A549 (cell line): ENCODE measurements at regions not wholly inside any gene's neighbourhood (a gene's known extent, or its start where the extent isn't known, plus 50 kb on each side); places are given as distances from the start of the nearest gene placed in this dataset.

Source experiments
- ATAC-seq, 2 experiments: fragments of 200-7000 bp in 1 of 2; fragments of >200 bp in 1 of 2; cut with Nextera tagmentation in 1 of 2; cut with Tn5 transposase in 1 of 2; 3 replicates each; pipeline versions ENCODE4 v1.8.0 to v1.9.1; 2018 to 2020; ENCODE audit warnings: mild to moderate bottlenecking in 1 of 2, moderate library complexity in 1 of 2
- CTCF ChIA-PET: fragments of 300-600 bp; sonication (Branson Sonifier 250); formaldehyde crosslinking; extraction: SDS; loops from one replicate; lab custom pipeline; 2021; ENCODE audit warnings: antibody characterized with exemption, inconsistent platforms; lab: Yijun Ruan, JAX
- POLR2A ChIA-PET: fragments of 350-600 bp; formaldehyde crosslinking; extraction: SDS; loops from one replicate; lab custom pipeline; 2021; ENCODE audit warnings: antibody characterized with exemption, inconsistent platforms; lab: Yijun Ruan, JAX
- DNase-seq, 2 experiments: peaks; one replicate each; pipeline versions ENCODE4 v3.0.0 to v3.0.0-alpha.2; 2011 to 2016; ENCODE audit warnings: low read depth in 1 of 2, low spot score in 1 of 2
- FAIRE-seq: peaks from 2 replicates; lab custom pipeline; 2011; peaks lifted over from hg19 to GRCh38; lab: Jason Lieb, UNC
- H3K27ac ChIP-seq, 2 experiments: fragments of >200 bp; sonication (Bioruptor Twin); formaldehyde crosslinking; 3 replicates each; pipeline ENCODE4 v1.5.1; 2016 to 2017
- H3K4me1 ChIP-seq: fragments of >200 bp; sonication (Bioruptor Twin); formaldehyde crosslinking; 3 replicates; pipeline ENCODE4 v1.6.1; 2016
- H3K4me2 ChIP-seq: fragments of >200 bp; sonication (Bioruptor Twin); formaldehyde crosslinking; 3 replicates; pipeline ENCODE4 v1.6.1; 2016
- H3K4me3 ChIP-seq: fragments of >200 bp; sonication (Bioruptor Twin); formaldehyde crosslinking; 3 replicates; pipeline ENCODE4 v1.5.1; 2016
- H3K9me3 ChIP-seq: fragments of >200 bp; sonication (Bioruptor Twin); formaldehyde crosslinking; 3 replicates; pipeline ENCODE4 v1.6.1; 2016
- BCL3 ChIP-seq: fragments of >200 bp; sonication (Bioruptor Twin); formaldehyde crosslinking; IDR thresholded peaks from 3 replicates; pipeline ENCODE4 v1.6.1; 2016
- BHLHE40 ChIP-seq: IDR thresholded peaks from 2 replicates; pipeline ENCODE4 v1.6.1; 2012; ENCODE audit warnings: low read depth, low read length, inconsistent platforms
- CHD4 ChIP-seq: fragments of 200-600 bp; sonication (generic); IDR thresholded peaks from 2 replicates; pipeline ENCODE4 v1.6.1; 2016; ENCODE audit warnings: antibody characterized with exemption, mild to moderate bottlenecking, borderline replicate concordance
- CTCF ChIP-seq: fragments of >200 bp; sonication (Bioruptor Twin); formaldehyde crosslinking; IDR thresholded peaks from 3 replicates; pipeline ENCODE4 v1.5.1; 2016
- EP300 ChIP-seq, 2 experiments: fragments of >200 bp; sonication (Bioruptor Twin); formaldehyde crosslinking; IDR thresholded peaks; 2 replicates in 1 of 2; 3 replicates in 1 of 2; pipeline ENCODE4 v1.6.1; 2016 to 2017
- ESRRA ChIP-seq: fragments of 150-350 bp; IDR thresholded peaks from 2 replicates; pipeline ENCODE4 v1.6.1; 2014; ENCODE audit warnings: mild to moderate bottlenecking, low read length, borderline replicate concordance
- HDAC2 ChIP-seq: fragments of 200-600 bp; sonication (generic); IDR thresholded peaks from 2 replicates; pipeline ENCODE4 v1.6.1; 2016
- HES2 ChIP-seq: fragments of >200 bp; sonication (Bioruptor Twin); formaldehyde crosslinking; IDR thresholded peaks from 2 replicates; pipeline ENCODE4 v1.6.1; 2016
- HMGXB4 ChIP-seq: fragments of 250-450 bp; sonication (Bioruptor Pico); IDR thresholded peaks from 2 replicates; pipeline ENCODE4 v1.5.0; 2021; ENCODE audit warnings: mild to moderate bottlenecking, moderate library complexity, borderline replicate concordance
- HOXA7 ChIP-seq: fragments of 250-450 bp; sonication (Bioruptor Pico); IDR thresholded peaks from 2 replicates; pipeline ENCODE4 v1.5.0; 2020; ENCODE audit warnings: mild to moderate bottlenecking, moderate library complexity
- HOXB13 ChIP-seq: fragments of 250-450 bp; sonication (Bioruptor Pico); IDR thresholded peaks from 2 replicates; pipeline ENCODE4 v1.5.0; 2020; ENCODE audit warnings: low read depth, mild to moderate bottlenecking, moderate library complexity
- HOXB5 ChIP-seq: fragments of 250-450 bp; sonication (Bioruptor Pico); IDR thresholded peaks from 2 replicates; pipeline ENCODE4 v1.5.0; 2020; ENCODE audit warnings: mild to moderate bottlenecking, moderate library complexity
- JUNB ChIP-seq: fragments of >200 bp; sonication (Bioruptor Twin); formaldehyde crosslinking; IDR thresholded peaks from 2 replicates; pipeline ENCODE4 v1.6.1; 2016
- KDM1A ChIP-seq: fragments of 200-600 bp; sonication (generic); IDR thresholded peaks from 2 replicates; pipeline ENCODE4 v1.6.1; 2016; ENCODE audit warnings: low read depth, mild to moderate bottlenecking
- MAZ ChIP-seq: fragments of 150-350 bp; IDR thresholded peaks from 2 replicates; pipeline ENCODE4 v1.6.1; 2014; ENCODE audit warnings: antibody characterized with exemption, low read depth, low read length, borderline replicate concordance
- NFE2L2 ChIP-seq: fragments of 150-350 bp; conservative IDR thresholded peaks from 2 replicates; pipeline ENCODE4 v1.6.1; 2014; ENCODE audit warnings: low read length
- NR3C1 ChIP-seq: fragments of >200 bp; sonication (Bioruptor Twin); formaldehyde crosslinking; IDR thresholded peaks from 3 replicates; pipeline ENCODE4 v1.6.1; 2017
- PBX3 ChIP-seq: IDR thresholded peaks from 2 replicates; pipeline ENCODE4 v1.6.1; 2012
- POLR2A ChIP-seq: IDR thresholded peaks from 2 replicates; pipeline ENCODE4 v1.6.1; 2012; ENCODE audit warnings: mild to moderate bottlenecking, low read length
- POLR2AphosphoS2 ChIP-seq: conservative IDR thresholded peaks from 2 replicates; pipeline ENCODE4 v1.6.1; 2012; ENCODE audit warnings: low read length, improper control_type of control experiment, inconsistent platforms
- RAD21 ChIP-seq, 2 experiments: fragments of >200 bp in 1 of 2; sonication (Bioruptor Twin) in 1 of 2; formaldehyde crosslinking in 1 of 2; IDR thresholded peaks in 1 of 2; conservative IDR thresholded peaks in 1 of 2; 2 replicates in 1 of 2; 3 replicates in 1 of 2; pipeline ENCODE4 v1.6.1; 2012 to 2018; ENCODE audit warnings: inconsistent platforms in 1 of 2
- SREBF2 ChIP-seq: fragments of 450-650 bp; IDR thresholded peaks from 2 replicates; pipeline ENCODE4 v1.6.1; 2014; ENCODE audit warnings: mild to moderate bottlenecking, moderate library complexity
- TFCP2L1 ChIP-seq: fragments of 250-450 bp; sonication (Bioruptor Pico); IDR thresholded peaks from 2 replicates; pipeline ENCODE4 v1.5.0; 2021; ENCODE audit warnings: mild to moderate bottlenecking
- USF2 ChIP-seq: fragments of 450-650 bp; IDR thresholded peaks from 2 replicates; pipeline ENCODE4 v1.6.1; 2014; ENCODE audit warnings: antibody characterized with exemption
- ZNF302 ChIP-seq: fragments of 250-450 bp; sonication (Bioruptor Pico); IDR thresholded peaks from 2 replicates; pipeline ENCODE4 v1.9.0; 2021; ENCODE audit warnings: inconsistent platforms, mild to moderate bottlenecking, moderate library complexity
- ZSCAN20 ChIP-seq: fragments of 250-450 bp; sonication (Bioruptor Pico); IDR thresholded peaks from 2 replicates; pipeline ENCODE4 v1.8.0; 2022; ENCODE audit warnings: mild to moderate bottlenecking, moderate library complexity
- WGBS: methylation state at CpG from one replicate; pipeline ENCODE4 v1.1.6; 2017; ENCODE audit errors: missing lambda C conversion rate; 5-methylcytosine and 5-hydroxymethylcytosine counted together

- no peak for FAIRE-seq
Measured at GRCh38 chr20:40481743-40482458, 207.1 kb downstream of the MAFB start.

GRCh38 chr20:40481337-40481736, 207.7 kb downstream of the MAFB start:
- Histone ChIP-seq H3K27ac (no peak overlapping the region), H3K4me2 (no peak overlapping the region), H3K9me3 (no peaks in the 10 kb centered on the region), H3K4me3 (no peak overlapping the region), H3K4me1 (no peaks in the 10 kb centered on the region)
- ATAC-seq (no peak), DNase-seq (no peak), FAIRE-seq (no peak)
- ChIA-PET CTCF (no interaction called here), POLR2A (no interaction called here)
- TF ChIP-seq TFCP2L1 (CRISPR knock-in tag) (no peak), ZSCAN20 (no peak), RAD21 (conservative IDR thresholded peaks at IDR 0.05 in 1 of 2, IDR thresholded peaks at IDR 0.05 in 1 of 2) (no peak), PBX3 (no peak), NFE2L2 (no peak), EP300 (IDR thresholded peaks at IDR 0.05) (no peak), ZNF302 (CRISPR knock-in tag) (no peak), HDAC2 (no peak), HOXA7 (no peak), POLR2AphosphoS2 (no peak), HMGXB4 (CRISPR knock-in tag) (no peak), CHD4 (no peak)

More at GRCh38 chr20:40481743-40482458, 207.1 kb downstream of the MAFB start:
- ChIA-PET POLR2A (no interaction called here), CTCF (no interaction called here)
- Histone ChIP-seq H3K4me1 (no peaks in the 10 kb centered on the region), H3K27ac (no peak overlapping the region), H3K4me2 (no peak overlapping the region), H3K9me3 (no peaks in the 10 kb centered on the region), H3K4me3 (no peak overlapping the region)
- ATAC-seq (no peak), DNase-seq (no peak)
- TF ChIP-seq SREBF2 (no peak), CTCF (no peak), USF2 (no peak)
- 2% methylated on average over 7 of the region's 7 CpGs for WGBS

GRCh38 chr20:40477805-40478204, 211.2 kb downstream of the MAFB start:
- ChIA-PET CTCF (no interaction called here), POLR2A (no interaction called here)
- WGBS: 7% methylated on average over 3 of the region's 3 CpGs
- no peak for FAIRE-seq
- Histone ChIP-seq H3K27ac (no peak overlapping the region), H3K4me2 (no peak overlapping the region), H3K4me3 (no peak overlapping the region), H3K4me1 (no peaks in the 10 kb centered on the region), H3K9me3 (no peaks in the 10 kb centered on the region)
- no peak for DNase-seq
- no peak for ATAC-seq
- TF ChIP-seq HOXB13 (CRISPR knock-in tag) (no peak), NR3C1 (no peak), HOXB5 (CRISPR knock-in tag) (no peak), TFCP2L1 (CRISPR knock-in tag) (no peak), ZSCAN20 (no peak), POLR2A (no peak), HES2 (no peak), BHLHE40 (no peak), JUNB (no peak), HDAC2 (no peak), KDM1A (no peak), CTCF (no peak), BCL3 (no peak), ESRRA (no peak), MAZ (no peak)
